K562 (cell line): ENCODE measurements at regions not wholly inside any gene's neighbourhood (a gene's known extent, or its start where the extent isn't known, plus 50 kb on each side); places are given as distances from the start of the nearest gene placed in this dataset.

Experiments used
- ATAC-seq: fragments of 200-7000 bp; cut with Tn5 transposase; 3 replicates; pipeline ENCODE4 v1.9.1; 2020; ENCODE audit warnings: moderate library complexity
- BruUV-seq: library from RNA; stranded (reverse); fragments of 400-500 nt; replicated peaks from 2 replicates; lab custom pipeline; 2021; lab: Mats Ljungman, UMichigan
- CTCF ChIA-PET: fragments of 300-600 bp; formaldehyde crosslinking; extraction: SDS; loops from one replicate; lab custom pipeline; 2021; ENCODE audit warnings: low intra/inter-chr PET ratio; lab: Yijun Ruan, JAX
- POLR2A ChIA-PET: fragments of 300-600, 350-650 bp; sonication (Branson Sonifier 250); formaldehyde crosslinking; extraction: SDS; loops from one replicate; lab custom pipeline; 2021; ENCODE audit warnings: antibody characterized with exemption, inconsistent platforms; lab: Yijun Ruan, JAX
- DNase-seq, 4 experiments: peaks; one replicate each; pipeline versions ENCODE4 v3.0.0 to v3.0.0-alpha.2; 2011 to 2018; ENCODE audit warnings: low spot score in 3 of 4, mixed read lengths in 3 of 4; ENCODE audit errors: extremely low read depth in 1 of 4
- FAIRE-seq: peaks from 2 replicates; lab custom pipeline; 2011; peaks lifted over from hg19 to GRCh38; lab: Jason Lieb, UNC
- H2AFZ ChIP-seq: 2 replicates; pipeline ENCODE4 v1.6.0; 2011; ENCODE audit warnings: low read depth, low read length, control low read depth, inconsistent platforms
- H3K27ac ChIP-seq: fragments of 200-600 bp; 3 replicates; pipeline ENCODE4 v1.8.0; 2011; ENCODE audit warnings: low read depth, mild to moderate bottlenecking, control low read depth, inconsistent platforms, low read length, moderate library complexity, mixed read lengths; ENCODE audit errors: extremely low read depth
- H3K27me3 ChIP-seq, 2 experiments: fragments of 300-600 bp in 1 of 2; 2 replicates in 1 of 2; 3 replicates in 1 of 2; pipeline versions ENCODE4 v1.6.0 to v1.8.0; 2011; ENCODE audit warnings: inconsistent platforms in 2 of 2, low read length in 2 of 2, mild to moderate bottlenecking in 1 of 2, mixed read lengths in 1 of 2, moderate library complexity in 1 of 2; ENCODE audit not compliant: control insufficient read depth in 2 of 2, insufficient read depth in 2 of 2
- H3K36me3 ChIP-seq: fragments of 300-600 bp; 3 replicates; pipeline ENCODE4 v1.8.0; 2011; ENCODE audit warnings: mild to moderate bottlenecking, low read length, inconsistent platforms; ENCODE audit not compliant: control insufficient read depth, insufficient read depth
- H3K4me1 ChIP-seq, 2 experiments: fragments of 200-600 bp in 1 of 2; replicated peaks in 1 of 2; 2 replicates in 1 of 2; 3 replicates in 1 of 2; pipeline versions ENCODE4 v1.5.1 to v1.8.0; 2011; ENCODE audit warnings: inconsistent platforms in 2 of 2, low read length in 2 of 2, mild to moderate bottlenecking in 1 of 2, mixed read lengths in 1 of 2, moderate library complexity in 1 of 2; ENCODE audit not compliant: control insufficient read depth in 2 of 2, insufficient read depth in 2 of 2
- H3K4me2 ChIP-seq: 2 replicates; pipeline ENCODE4 v1.6.1; 2011; ENCODE audit warnings: low read length, control low read depth, inconsistent platforms, mixed read lengths; ENCODE audit not compliant: insufficient read depth
- H3K4me3 ChIP-seq: fragments of 200-600 bp; sonication (generic), shearing (Covaris generic); 2 replicates; pipeline ENCODE4 v1.5.1; 2016; ENCODE audit warnings: control low read depth, inconsistent platforms
- H3K79me2 ChIP-seq: fragments of 200-600 bp; 3 replicates; pipeline ENCODE4 v1.8.0; 2011; ENCODE audit warnings: low read length, inconsistent platforms; ENCODE audit not compliant: control insufficient read depth, insufficient read depth
- H3K9ac ChIP-seq, 2 experiments: 2 replicates each; pipeline versions ENCODE4 v1.6.0 to v1.6.1; 2011; ENCODE audit warnings: low read depth in 2 of 2, low read length in 2 of 2, control low read depth in 1 of 2, inconsistent platforms in 1 of 2, mild to moderate bottlenecking in 1 of 2, mixed read lengths in 1 of 2; ENCODE audit not compliant: insufficient read depth in 1 of 2
- H3K9me1 ChIP-seq: one replicate; pipeline ENCODE4 v1.6.0; 2011; ENCODE audit warnings: inconsistent platforms, mild to moderate bottlenecking, low read length, moderate library complexity; ENCODE audit not compliant: control insufficient read depth, insufficient read depth
- H3K9me3 ChIP-seq: replicated peaks from 2 replicates; pipeline ENCODE4 v1.5.1; 2011; ENCODE audit warnings: low read depth, low read length, inconsistent platforms; ENCODE audit not compliant: control insufficient read depth, insufficient read depth
- H4K20me1 ChIP-seq: replicated peaks from 2 replicates; pipeline ENCODE4 v1.6.1; 2011; ENCODE audit warnings: low read length, inconsistent platforms, mixed read lengths; ENCODE audit not compliant: control insufficient read depth, insufficient read depth
- BHLHE40 ChIP-seq: IDR thresholded peaks from 2 replicates; pipeline ENCODE4 v1.6.1; 2011; ENCODE audit warnings: low read length, improper control_type of control experiment
- CAMTA2 ChIP-seq: fragments of 250-450 bp; sonication (Bioruptor Pico); conservative IDR thresholded peaks from 2 replicates; pipeline ENCODE4 v1.5.1; 2022
- CSDE1 ChIP-seq, 2 experiments: fragments of 450-650 bp; IDR thresholded peaks; 2 replicates each; pipeline ENCODE4 v1.6.1; 2016; ENCODE audit warnings: mild to moderate bottlenecking in 1 of 2
- DEAF1 ChIP-seq: fragments of 450-650 bp; formaldehyde crosslinking; IDR thresholded peaks from 2 replicates; pipeline ENCODE4 v1.4.0; 2020; ENCODE audit warnings: mild to moderate bottlenecking, moderate library complexity
- FOXJ3 ChIP-seq: sonication (generic); formaldehyde crosslinking; IDR thresholded peaks from 2 replicates; pipeline ENCODE4 v1.4.0; 2020; ENCODE audit warnings: mild to moderate bottlenecking, missing genetic modification reagents
- PURB ChIP-seq: sonication (generic); formaldehyde crosslinking; IDR thresholded peaks from 2 replicates; pipeline ENCODE4 v1.9.0; 2021; ENCODE audit warnings: low read depth, mild to moderate bottlenecking, missing genetic modification reagents
- USF2 ChIP-seq: sonication (generic); formaldehyde crosslinking; IDR thresholded peaks from 2 replicates; pipeline ENCODE4 v1.5.0; 2020; ENCODE audit warnings: missing genetic modification reagents
- ZEB2 ChIP-seq: fragments of 450-650 bp; IDR thresholded peaks from 2 replicates; pipeline ENCODE4 v1.6.1; 2016
- ZNF449 ChIP-seq: fragments of 250-450 bp; sonication (Bioruptor Pico); IDR thresholded peaks from 2 replicates; pipeline ENCODE4 v1.8.0; 2022; ENCODE audit warnings: moderate library complexity, mild to moderate bottlenecking, inconsistent platforms
- WGBS: fragments of 100-300 bp; shearing (Covaris generic); methylation state at CpG from one replicate; pipeline ENCODE4 v1.1.6; 2016; ENCODE audit warnings: low coverage, mixed read lengths; ENCODE audit not compliant: insufficient coverage; ENCODE audit errors: missing lambda C conversion rate; 5-methylcytosine and 5-hydroxymethylcytosine counted together
- in situ Hi-C: fragments of 300-500 bp; cut with MboI; formaldehyde crosslinking; loops from 4 replicates; pipeline ENCODE4 v1.15.0; 2018; ENCODE audit warnings: inconsistent platforms, mixed read lengths
- intact Hi-C: fragments of 100-400 bp; cut with micrococcal nuclease; formaldehyde crosslinking; loops from 2 replicates; pipeline ENCODE4 v1.14.2; 2022

GRCh38 chr4:59671037-59671436 is 1529.1 kb upstream of the ADGRL3 start:
- H3K9ac ChIP-seq: no peak overlapping the region
- no peaks in the 10 kb centered on the region for H4K20me1 ChIP-seq
- POLR2A ChIA-PET: no interaction called here
- no peak for DNase-seq
- H3K9me3 ChIP-seq: no peaks in the 10 kb centered on the region
- no peaks in the 10 kb centered on the region for H3K36me3 ChIP-seq
- in situ Hi-C loops: no loop called here
- TF ChIP-seq CSDE1 (IDR thresholded peaks at IDR 0.05) (no peak), CAMTA2 (no peak), USF2 (CRISPR knock-in tag) (no peak), BHLHE40 (no peak), ZEB2 (no peak), FOXJ3 (CRISPR knock-in tag) (no peak), DEAF1 (no peak), PURB (no peak), ZNF449 (no peak)
- TF ChIP-seq, all 486 proteins: peak for 0
- H3K4me2 ChIP-seq: no peak overlapping the region
- H3K27ac ChIP-seq: no peak overlapping the region
- H3K79me2 ChIP-seq: no peaks in the 10 kb centered on the region
- H2AFZ ChIP-seq: no peak overlapping the region
- no peak overlapping the region for H3K4me3 ChIP-seq
- 0% methylated on average over 1 of the region's 1 CpG for WGBS
- H3K9me1 ChIP-seq: no peaks in the 10 kb centered on the region
- H3K4me1 ChIP-seq: no peaks in the 10 kb centered on the region
- CTCF ChIA-PET: no interaction called here
- FAIRE-seq (no peak), ATAC-seq (no peak)
- intact Hi-C loops: no loop called here
- no TSS peak for BruUV-seq
- H3K27me3 ChIP-seq: no peaks in the 10 kb centered on the region
